GM19328 (cell line): ENCODE measurements at regions not wholly inside any gene's neighbourhood (a gene's known extent, or its start where the extent isn't known, plus 50 kb on each side); places are given as distances from the start of the nearest gene placed in this dataset.

ENCODE experiments used
- ATAC-seq: cut with Tn5 transposase; IDR thresholded peaks from one replicate; pipeline ENCODE4 v1.9.1; 2021; ENCODE audit warnings: mild to moderate bottlenecking, moderate library complexity; ENCODE audit not compliant: unreplicated experiment

DNA sequence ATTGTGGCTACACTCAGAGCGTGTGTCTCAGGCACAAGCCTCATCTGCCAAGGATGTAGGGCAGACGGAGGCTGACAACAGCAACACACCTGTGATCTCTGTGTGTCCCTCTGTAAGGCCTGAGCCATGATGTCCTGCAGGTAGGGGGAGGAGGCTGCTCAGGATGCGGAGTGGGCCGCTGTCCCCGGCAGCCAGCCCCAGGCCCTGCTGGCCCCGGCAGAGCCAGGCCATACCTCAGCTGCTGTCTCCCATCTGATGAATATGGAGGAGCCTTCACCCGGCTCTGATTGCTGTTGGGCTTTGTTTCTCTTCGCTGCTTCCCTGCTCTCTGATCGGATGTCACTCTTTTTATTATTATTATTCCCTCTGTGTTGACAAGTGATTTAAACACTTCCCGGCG lies 83.6 kb upstream of the NCAM1 start:
- no peak for ATAC-seq

DNA sequence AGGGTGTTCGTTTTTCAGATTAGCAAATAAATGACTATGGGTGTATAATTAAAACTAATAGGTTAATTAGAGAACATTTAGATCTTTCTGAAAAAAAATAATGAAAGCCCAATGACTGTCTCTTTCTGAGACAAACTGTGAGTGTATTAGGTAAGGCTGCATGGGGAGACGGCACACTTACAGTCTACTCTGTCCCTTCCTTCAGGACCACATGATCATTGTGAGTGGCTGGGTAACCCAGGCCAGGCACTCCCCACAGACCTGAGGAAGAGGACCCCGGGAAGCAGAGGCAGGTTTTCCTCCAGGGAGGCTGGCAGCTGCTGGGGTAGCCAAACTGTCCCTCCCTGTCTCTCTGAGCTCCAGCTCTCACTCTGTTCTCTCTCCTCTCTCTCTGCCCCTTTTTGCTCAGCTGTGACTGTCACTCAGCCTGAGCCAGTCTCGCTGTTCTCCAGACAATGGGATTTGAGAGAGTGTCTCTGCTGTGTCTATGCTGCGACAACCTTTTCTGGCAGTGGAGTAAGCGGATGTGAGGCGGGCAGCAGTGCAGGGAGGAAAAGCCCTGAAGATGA lies 83.1 kb upstream of the NCAM1 start:
- ATAC-seq, result no peak

DNA sequence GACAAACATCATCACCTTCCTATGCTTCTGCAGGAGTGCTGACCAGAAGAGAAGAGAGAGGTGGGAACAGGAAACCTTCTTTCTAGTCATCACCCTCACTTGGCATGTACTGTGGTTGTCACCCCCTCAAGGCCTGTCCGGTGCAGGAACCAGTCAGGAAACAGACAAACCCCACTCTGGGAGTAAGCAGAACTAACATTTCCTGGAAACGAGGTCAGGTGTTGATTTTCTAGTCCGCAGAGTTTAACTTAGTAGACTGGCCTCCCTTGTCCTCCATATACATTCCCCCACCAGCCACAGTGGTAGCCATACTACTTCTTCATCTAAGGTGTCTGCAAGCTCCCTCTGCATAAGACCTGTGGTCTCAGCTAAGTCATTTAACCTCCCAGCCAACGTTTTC lies 80.7 kb upstream of the NCAM1 start:
- ATAC-seq, result no peak

DNA sequence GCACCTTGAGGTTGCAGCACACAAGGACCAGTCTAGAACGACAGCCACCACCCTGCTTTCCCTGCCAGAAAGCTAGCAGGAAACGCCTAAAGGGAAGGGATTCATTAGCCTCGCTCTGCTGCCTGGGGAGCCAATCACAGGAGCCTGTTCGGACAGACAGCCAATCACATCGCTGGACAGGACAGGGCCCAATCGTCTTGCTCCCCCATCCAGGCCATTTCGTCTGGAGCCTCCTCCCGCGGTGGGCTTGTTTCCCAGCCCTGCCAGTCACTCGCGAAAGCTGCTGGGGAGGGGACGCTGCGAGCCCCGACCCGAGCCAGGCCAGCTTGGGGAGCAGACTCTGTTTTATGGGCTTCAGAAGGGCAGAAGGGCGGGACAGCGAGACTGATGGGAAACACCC lies 79.8 kb upstream of the NCAM1 start:
- no peak for ATAC-seq

DNA sequence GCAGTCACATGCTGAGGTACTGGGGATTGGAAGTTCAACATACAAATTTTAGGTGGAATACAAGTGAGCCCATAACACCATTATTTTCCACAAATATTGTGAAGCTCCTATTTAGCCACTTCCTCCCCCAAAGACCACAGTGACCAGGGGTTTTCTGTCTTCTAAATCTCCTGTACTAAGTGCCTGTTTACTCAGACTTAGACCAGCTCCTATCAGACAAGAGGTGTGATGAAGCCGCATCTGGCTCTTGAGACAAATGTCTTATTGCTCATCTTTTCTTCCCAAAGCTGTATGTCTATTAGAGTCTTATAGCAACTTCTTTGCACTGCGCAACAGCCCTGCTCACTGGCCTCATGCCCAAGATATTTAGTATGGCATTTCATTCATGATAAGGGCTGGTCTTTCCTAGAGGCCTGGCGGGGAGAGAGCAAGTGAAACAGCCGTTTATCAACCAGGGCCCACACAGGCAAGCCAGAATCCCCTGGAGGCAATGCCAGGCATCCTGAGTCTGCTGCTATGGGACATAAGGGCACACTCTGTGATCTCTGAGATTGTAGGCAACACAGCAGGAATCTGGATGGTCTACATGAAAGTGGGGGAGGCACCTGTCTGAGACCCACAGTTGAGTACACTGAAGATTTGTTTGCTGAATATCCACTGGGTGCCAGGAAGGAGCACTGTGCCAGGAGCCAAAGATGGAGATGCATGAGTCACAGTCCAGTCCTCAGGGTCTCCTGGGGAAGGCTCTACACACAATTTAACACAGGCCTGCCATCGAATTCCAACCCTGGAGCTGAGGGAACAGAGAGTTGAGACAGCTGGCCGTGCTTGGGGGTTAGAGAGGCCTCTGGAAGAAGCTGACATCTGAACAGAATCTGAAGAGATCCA lies 78.5 kb upstream of the NCAM1 start:
- ATAC-seq, result no peak

DNA sequence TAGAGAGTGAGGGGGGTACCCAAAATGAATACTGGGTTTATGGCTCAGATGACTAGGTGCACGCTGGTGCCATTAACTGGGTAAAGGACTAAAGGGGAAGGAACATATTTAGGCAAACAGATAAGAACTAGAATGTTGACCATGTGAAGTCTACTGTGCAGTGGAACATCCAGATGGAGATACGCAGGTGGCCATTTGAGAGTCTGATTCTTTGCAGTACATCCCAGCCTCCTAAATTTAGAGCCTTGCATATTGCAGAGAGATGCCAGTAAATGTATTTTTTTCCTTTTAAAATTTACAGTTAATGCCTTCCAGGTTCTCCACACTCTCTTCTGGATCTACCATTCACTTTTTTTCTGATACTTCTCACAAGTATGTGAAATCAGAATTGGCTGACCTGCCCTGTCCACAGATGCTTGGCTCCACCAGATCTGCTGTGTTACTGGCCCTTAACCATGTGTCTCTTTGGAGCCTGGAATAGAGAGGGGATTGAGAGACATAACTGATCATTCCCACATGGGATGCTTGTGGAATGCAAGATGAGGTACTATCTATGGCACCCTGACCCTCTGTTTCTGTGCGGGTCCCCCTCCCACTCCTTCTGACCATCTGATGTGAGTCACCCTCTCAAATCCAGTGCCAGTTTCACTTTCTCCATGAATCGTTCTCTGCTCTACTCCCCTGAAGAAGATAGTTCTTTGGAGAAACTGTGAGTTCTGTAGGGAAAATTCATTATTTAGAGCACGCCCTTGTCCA lies 77.0 kb upstream of the NCAM1 start:
- ATAC-seq, result no peak

DNA sequence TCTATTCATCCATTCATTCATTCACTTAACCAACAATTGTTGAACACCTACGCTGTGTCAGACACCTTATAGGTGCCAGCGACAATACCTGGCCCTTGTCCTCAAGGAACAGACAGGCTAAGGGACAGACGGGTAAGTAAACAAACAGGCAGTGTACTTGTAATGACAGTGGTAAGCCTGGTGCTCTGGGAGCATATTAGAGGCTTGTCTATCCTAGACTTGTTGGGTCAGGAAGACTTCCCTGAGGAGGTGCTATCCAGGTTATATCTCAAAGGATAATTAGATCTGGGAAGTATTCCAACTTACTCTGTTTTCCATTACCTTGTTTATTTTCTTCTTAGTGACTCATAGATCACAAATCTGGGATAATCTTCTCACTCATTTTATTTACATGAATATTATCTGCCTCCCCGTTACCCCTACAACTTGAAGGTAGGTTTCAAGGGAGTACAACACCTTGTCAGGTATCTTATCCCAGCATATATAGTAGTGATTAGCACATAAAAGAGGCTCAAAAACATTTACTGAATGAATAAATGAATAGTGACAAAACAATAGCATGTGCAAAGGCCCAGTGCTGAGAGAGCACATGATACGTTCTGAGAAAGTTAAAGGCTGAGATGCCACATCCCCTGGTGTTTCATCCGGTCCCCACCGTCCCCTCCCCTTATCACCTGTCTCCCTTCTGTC lies 75.3 kb upstream of the NCAM1 start:
- no peak for ATAC-seq

DNA sequence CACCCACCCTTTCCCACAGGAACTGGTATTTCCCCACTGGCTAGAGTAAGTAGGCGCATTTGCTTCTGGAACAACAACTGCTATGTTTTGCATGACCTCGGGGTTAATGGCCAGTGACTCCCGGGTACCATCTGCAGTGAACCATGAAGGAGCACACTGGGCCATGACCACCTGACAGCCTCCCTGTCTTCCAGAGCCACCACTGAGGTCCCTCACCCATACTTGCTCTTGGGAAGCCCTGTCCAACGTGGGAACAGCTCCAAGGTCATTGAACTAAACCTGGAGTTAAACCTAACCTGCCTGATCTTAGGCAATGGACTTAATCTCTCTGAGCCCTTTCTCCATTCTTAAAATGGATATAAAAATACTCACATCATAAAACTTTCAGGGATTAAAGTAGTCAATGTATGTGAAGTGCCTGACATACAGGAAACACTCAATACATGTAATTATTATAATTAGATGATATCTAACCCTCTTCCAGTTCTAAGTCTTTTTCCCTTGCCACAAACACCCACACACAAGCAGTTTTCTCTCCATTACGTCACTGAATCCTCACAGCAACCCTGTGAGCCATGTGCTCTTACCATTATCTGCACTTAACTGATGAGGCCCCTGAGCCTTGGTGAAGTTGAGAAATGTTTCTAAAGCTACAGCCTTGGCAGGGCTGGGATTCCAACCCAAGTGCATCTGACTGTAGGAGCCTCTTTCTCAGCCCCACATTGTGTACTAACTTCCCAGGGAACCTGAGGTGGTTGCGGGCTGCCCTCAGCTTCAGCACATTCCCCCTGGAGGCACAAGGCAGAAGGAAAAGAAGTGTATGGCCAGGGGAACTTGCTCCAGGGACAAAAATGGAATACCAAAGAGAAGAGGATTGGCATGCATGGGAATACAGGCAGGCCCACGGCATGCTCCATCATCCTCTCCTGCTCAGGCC lies 74.5 kb upstream of the NCAM1 start:
- no peak for ATAC-seq

DNA sequence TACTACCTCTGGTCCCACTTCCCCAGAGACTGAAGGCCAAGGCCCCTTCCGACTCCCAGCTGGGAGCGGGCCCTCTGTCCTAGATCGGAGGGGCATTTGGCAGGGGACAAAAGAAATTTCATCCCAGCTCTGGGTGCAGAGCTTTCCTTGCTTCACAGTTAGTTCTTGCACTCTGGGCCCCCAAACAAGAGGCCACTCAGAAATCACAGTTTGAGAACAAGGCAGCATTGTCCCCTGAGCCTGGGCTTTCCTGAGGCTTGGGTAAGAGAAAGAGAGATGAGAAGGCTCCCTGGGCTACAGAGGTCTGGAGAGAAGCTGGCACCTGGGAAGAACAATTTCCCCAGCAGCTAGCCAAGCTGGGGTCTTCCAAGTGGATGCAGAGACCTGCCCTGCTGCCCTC lies 71.8 kb upstream of the NCAM1 start:
- ATAC-seq, result no peak

DNA sequence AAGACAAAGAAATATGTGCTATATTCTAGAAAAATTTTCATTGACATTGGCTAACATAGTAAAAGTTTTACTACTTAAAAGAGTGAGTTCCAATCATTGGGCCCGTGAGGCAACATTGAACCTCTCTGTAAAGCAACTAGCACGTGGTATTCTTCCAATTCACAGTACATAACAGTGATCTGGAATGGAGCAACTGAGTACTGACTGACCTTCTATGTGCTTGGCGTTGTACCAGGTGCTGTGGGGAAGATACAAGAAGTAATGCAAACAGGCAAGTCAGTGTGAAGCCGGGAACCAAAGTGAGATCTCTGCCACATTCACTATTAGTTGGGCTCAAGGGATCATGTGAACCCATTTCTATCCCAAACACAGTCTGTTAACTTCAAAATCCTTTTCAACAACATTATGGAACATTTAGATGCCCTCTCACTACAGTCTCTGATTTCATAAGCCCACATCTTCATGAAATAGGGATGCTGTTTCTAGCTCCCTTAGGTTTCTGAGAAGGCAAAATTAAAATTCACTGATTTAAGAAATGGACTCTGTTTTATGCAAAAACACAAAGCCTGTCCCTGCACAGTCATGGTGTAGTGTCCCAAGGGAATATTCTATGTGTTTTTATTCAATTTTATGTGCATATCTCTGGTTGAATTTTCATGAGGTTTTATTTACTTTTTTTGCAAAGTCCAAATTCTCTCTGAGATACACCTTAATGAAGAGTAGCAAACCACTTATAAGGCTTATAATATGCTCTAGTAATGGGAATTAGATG lies 61.8 kb upstream of the NCAM1 start:
- ATAC-seq, result no peak

DNA sequence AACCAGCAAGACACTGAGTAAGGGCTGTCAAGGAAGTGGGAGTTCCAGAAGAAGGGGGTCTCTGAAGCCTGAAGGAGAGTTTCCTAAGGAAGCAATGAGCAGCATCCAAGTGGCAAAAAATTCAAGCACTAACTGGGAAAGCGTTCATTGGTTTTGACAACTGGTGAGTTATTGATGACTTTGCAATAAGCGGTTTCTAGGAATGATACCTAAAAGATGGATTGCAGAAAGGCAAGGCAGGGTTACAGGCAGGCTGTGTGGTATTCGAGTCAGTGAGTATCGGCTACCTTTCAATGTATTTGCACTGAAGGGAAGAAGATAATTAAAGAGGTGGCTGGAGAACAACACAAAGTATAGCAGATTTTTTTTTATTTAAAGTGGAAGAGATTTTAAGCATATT lies 59.3 kb upstream of the NCAM1 start:
- no peak for ATAC-seq

DNA sequence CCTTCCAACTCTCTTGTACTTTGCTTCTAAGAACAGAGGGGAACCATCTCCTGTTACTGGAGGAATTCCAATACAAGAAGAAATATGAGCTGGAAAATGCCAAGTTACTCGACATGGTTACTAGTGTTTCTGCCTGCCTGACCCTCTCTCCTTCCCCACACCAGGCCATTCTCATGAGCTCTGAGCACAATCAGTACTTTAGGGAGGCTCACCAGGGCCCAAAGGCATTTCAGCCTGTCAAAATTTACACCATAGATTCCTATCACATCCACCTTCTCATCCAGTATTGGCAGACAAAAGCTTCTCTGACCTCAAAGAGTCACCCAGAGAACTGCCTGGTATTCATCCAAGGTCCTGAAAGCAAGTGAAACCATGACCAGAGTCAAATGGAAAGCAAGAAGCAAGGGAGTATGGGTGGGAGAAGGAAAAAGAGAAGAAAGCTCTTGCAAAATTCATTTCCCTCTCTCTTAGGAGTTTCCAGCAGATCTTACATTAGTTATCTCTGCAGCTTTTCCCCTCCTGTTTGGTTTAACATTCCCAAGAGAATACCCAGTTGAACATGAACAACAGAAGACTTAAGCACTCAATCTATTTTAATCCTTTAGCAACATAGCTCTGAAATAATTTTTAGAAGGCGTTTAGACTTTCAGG lies 58.7 kb upstream of the NCAM1 start:
- ATAC-seq, result no peak

DNA sequence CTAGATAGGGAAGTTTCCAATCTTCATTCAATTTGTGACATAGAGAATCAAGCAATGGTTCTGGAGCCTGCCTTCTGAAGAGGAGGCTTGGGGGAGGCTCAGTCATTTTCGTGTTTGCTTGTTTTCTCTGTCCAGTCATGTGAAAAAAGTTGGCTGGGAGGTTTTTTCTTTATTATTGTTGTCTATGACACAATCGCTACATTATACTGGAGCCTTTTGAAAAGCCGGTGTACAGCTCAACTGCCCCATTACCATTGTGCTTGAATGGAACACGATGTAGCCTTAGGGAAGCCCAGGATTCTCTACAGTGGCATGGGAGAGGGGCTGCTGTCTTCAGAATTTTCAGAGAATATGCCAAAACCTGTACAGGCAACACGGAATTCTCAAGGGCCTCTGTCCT lies 57.9 kb upstream of the NCAM1 start:
- no peak for ATAC-seq

DNA sequence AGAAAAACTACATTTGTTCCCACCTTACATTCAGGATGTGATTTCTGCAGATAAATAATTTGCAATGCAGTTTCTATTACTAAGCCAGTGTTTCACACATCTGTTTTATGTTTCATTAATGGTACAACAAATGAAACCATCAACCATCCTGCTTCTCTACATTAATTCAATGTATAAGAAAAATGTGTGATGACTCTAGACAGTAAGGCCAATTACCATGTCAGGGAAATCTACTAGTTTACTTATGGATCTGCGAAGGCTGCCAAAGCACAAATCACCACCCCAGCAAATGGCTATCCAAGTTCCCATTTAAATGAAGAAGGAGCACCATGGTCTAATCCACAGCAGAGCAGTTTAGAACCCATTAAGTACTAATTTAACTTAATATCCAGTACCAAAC lies 50.1 kb upstream of the NCAM1 start:
- ATAC-seq, result no peak
